HEK293 (cell line): ENCODE measurements at regions not wholly inside any gene's neighbourhood (a gene's known extent, or its start where the extent isn't known, plus 50 kb on each side); places are given as distances from the start of the nearest gene placed in this dataset.

Experiments used
- CTCF ChIA-PET: fragments of 350-600 bp; formaldehyde crosslinking; extraction: SDS; loops from one replicate; lab custom pipeline; 2021; ENCODE audit warnings: antibody characterized with exemption; lab: Yijun Ruan, JAX
- POLR2A ChIA-PET: fragments of 300-600 bp; formaldehyde crosslinking; extraction: SDS; loops from one replicate; lab custom pipeline; 2020; ENCODE audit warnings: antibody characterized with exemption, inconsistent platforms; lab: Yijun Ruan, JAX
- H3K27ac ChIP-seq: fragments of 200-500 bp; sonication (Bioruptor generic); 2 replicates; pipeline ENCODE4 v1.5.1; 2014; ENCODE audit warnings: low read depth, low read length, control low read depth, inconsistent platforms; ENCODE audit errors: extremely low read depth
- H3K36me3 ChIP-seq, 2 experiments: fragments of 200-500 bp in 1 of 2; sonication (Bioruptor generic) in 1 of 2; 1 replicate in 1 of 2; 2 replicates in 1 of 2; pipeline ENCODE4 v1.5.1; 2014 to 2017; ENCODE audit warnings: inconsistent platforms in 2 of 2, low read length in 2 of 2; ENCODE audit not compliant: control insufficient read depth in 2 of 2, insufficient read depth in 1 of 2
- H3K4me1 ChIP-seq: fragments of 200-500 bp; sonication (Bioruptor generic); 2 replicates; pipeline ENCODE4 v1.5.1; 2014; ENCODE audit warnings: mild to moderate bottlenecking, low read length, inconsistent platforms; ENCODE audit not compliant: control insufficient read depth, insufficient read depth
- H3K4me3 ChIP-seq: 2 replicates; pipeline ENCODE4 v1.5.1; 2011; ENCODE audit warnings: low read depth, mild to moderate bottlenecking, control low read depth, low read length, moderate library complexity
- H3K9me3 ChIP-seq: fragments of 200-500 bp; sonication (Bioruptor generic); 2 replicates; pipeline ENCODE4 v1.5.1; 2014; ENCODE audit warnings: low read depth, low read length, inconsistent platforms; ENCODE audit not compliant: control insufficient read depth, insufficient read depth
- GLI4 ChIP-seq: fragments of 450-650 bp; formaldehyde crosslinking; IDR thresholded peaks from 2 replicates; pipeline ENCODE4 v1.5.1; 2016; ENCODE audit warnings: missing biosample characterization, missing genetic modification characterization
- SALL2 ChIP-seq: fragments of 450-650 bp; formaldehyde crosslinking; IDR thresholded peaks from 2 replicates; pipeline ENCODE4 v1.5.0; 2017; ENCODE audit warnings: missing biosample characterization, mild to moderate bottlenecking, missing genetic modification characterization, borderline replicate concordance
- ZBTB48 ChIP-seq: fragments of 450-650 bp; formaldehyde crosslinking; IDR thresholded peaks from 2 replicates; pipeline ENCODE4 v1.5.1; 2016; ENCODE audit warnings: missing biosample characterization, missing genetic modification characterization
- ZNF114 ChIP-seq: fragments of 450-650 bp; formaldehyde crosslinking; IDR thresholded peaks from 2 replicates; pipeline ENCODE4 v1.5.0; 2017; ENCODE audit warnings: missing biosample characterization, missing genetic modification characterization
- ZNF140 ChIP-seq: fragments of 450-650 bp; formaldehyde crosslinking; IDR thresholded peaks from 2 replicates; pipeline ENCODE4 v1.5.1; 2016; ENCODE audit warnings: missing biosample characterization, missing genetic modification characterization
- ZNF184 ChIP-seq: fragments of 450-650 bp; IDR thresholded peaks from 2 replicates; pipeline ENCODE4 v1.5.1; 2018; ENCODE audit warnings: missing biosample characterization, mild to moderate bottlenecking, missing genetic modification characterization
- ZNF211 ChIP-seq: fragments of 450-650 bp; formaldehyde crosslinking; IDR thresholded peaks from 2 replicates; pipeline ENCODE4 v1.5.1; 2016; ENCODE audit warnings: low read depth, missing biosample characterization, missing genetic modification characterization
- ZNF248 ChIP-seq: fragments of 450-650 bp; formaldehyde crosslinking; IDR thresholded peaks from 2 replicates; pipeline ENCODE4 v1.5.1; 2017; ENCODE audit warnings: missing biosample characterization, missing genetic modification characterization
- ZNF274 ChIP-seq, 2 experiments: fragments of 200-500 bp in 1 of 2; fragments of 450-650 bp in 1 of 2; sonication (Bioruptor generic) in 1 of 2; formaldehyde crosslinking in 1 of 2; IDR thresholded peaks; 2 replicates each; pipeline versions ENCODE4 v1.5.1 to v1.6.1; 2014 to 2016; ENCODE audit warnings: borderline replicate concordance in 1 of 2, inconsistent platforms in 1 of 2, low read length in 1 of 2, missing biosample characterization in 1 of 2, missing genetic modification characterization in 1 of 2
- ZNF341 ChIP-seq: fragments of 450-650 bp; formaldehyde crosslinking; IDR thresholded peaks from 2 replicates; pipeline ENCODE4; 2016; ENCODE audit warnings: low read depth, missing biosample characterization, missing genetic modification characterization
- ZNF48 ChIP-seq: fragments of 450-650 bp; formaldehyde crosslinking; IDR thresholded peaks from 2 replicates; pipeline ENCODE4 v1.5.1; 2016; ENCODE audit warnings: missing biosample characterization, missing genetic modification characterization
- ZNF624 ChIP-seq: fragments of 450-650 bp; formaldehyde crosslinking; IDR thresholded peaks from 2 replicates; pipeline ENCODE4 v1.5.1; 2017; ENCODE audit warnings: missing biosample characterization, missing genetic modification characterization
- ZNF654 ChIP-seq: fragments of 450-650 bp; formaldehyde crosslinking; IDR thresholded peaks from 2 replicates; pipeline ENCODE4 v1.5.1; 2016; ENCODE audit warnings: low read depth, missing biosample characterization, missing genetic modification characterization
- ZSCAN23 ChIP-seq: fragments of 450-650 bp; formaldehyde crosslinking; IDR thresholded peaks from 2 replicates; pipeline ENCODE4 v1.5.1; 2016; ENCODE audit warnings: missing biosample characterization, missing genetic modification characterization
- ZXDB ChIP-seq: fragments of 450-650 bp; formaldehyde crosslinking; IDR thresholded peaks from 2 replicates; pipeline ENCODE4 v1.5.1; 2016; ENCODE audit warnings: missing biosample characterization, missing genetic modification characterization
- TF ChIP-seq, protein P1 (sequence below): fragments of 450-650 bp; formaldehyde crosslinking; optimal IDR thresholded peaks from 2 replicates; pipeline ENCODE3; 2016; ENCODE audit warnings: missing biosample characterization, mild to moderate bottlenecking, missing genetic modification characterization
- TF ChIP-seq, protein P2 (sequence below): fragments of 450-650 bp; formaldehyde crosslinking; IDR thresholded peaks from 2 replicates; pipeline ENCODE4 v1.5.1; 2017; ENCODE audit warnings: missing biosample characterization, mild to moderate bottlenecking, missing genetic modification characterization, moderate library complexity
- TF ChIP-seq, protein P3 (sequence below): fragments of 450-650 bp; formaldehyde crosslinking; IDR thresholded peaks from 2 replicates; pipeline ENCODE4 v1.5.1; 2016; ENCODE audit warnings: missing biosample characterization, missing genetic modification characterization, borderline replicate concordance
- TF ChIP-seq, protein P4 (sequence below): fragments of 450-650 bp; formaldehyde crosslinking; IDR thresholded peaks from 2 replicates; pipeline ENCODE4 v1.5.1; 2016; ENCODE audit warnings: missing biosample characterization, missing genetic modification characterization
- TF ChIP-seq, protein P5 (sequence below): fragments of 450-650 bp; formaldehyde crosslinking; IDR thresholded peaks from 2 replicates; pipeline ENCODE4 v1.5.1; 2017; ENCODE audit warnings: missing biosample characterization, missing genetic modification characterization

DNA sequence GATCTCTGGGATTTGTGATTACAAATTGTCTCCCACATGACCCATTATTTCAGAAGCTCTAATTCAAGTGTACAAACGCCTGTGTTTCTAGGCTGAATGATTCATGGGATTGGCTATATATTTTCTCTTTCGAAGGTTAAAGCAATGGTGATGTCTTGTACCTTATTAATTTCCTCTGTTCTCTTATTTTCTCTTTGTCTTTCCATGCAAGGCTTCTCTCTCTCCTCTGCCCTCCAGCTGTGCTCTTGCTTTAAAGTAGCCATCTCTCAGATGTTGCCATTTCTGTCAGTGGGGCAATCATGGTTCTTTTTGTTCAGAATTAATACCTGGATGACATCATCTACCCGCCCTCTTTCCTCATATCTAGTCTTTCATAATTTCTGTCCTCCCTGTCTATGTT lies 184.3 kb upstream of the ATP10B start:
- POLR2A ChIA-PET = no interaction called here

DNA sequence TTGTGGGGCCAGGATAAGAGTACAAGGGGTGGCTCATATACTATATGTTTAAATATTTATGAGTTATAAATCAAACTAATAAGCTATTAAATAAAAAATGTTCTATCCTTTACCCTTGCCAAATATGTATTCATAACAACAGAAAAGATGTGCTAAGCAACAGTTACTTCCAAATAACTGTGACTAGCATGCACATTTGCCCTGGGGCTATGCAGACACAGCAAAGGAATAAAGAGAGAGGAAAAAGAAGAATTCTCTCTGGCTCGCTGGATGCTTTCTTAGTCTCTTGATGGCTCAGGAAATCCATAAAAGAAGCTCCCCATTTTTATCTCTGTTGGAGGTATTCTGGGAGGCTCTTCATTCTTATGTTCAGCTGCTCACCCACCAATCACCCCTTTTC lies 182.4 kb upstream of the ATP10B start:
- Histone ChIP-seq H3K9me3 (no peaks in the 10 kb centered on the region), H3K36me3 (no peaks in the 10 kb centered on the region), H3K4me1 (no peaks in the 10 kb centered on the region), H3K4me3 (no peak overlapping the region), H3K27ac (no peak overlapping the region)
- TF ChIP-seq ZNF140 (no peak), ZNF248 (tag by site-specific recombination) (no peak), ZSCAN23 (no peak), ZBTB48 (tag by site-specific recombination) (no peak), ZNF624 (tag by site-specific recombination) (no peak), ZNF211 (no peak)
- TF ChIP-seq, protein P1, sequence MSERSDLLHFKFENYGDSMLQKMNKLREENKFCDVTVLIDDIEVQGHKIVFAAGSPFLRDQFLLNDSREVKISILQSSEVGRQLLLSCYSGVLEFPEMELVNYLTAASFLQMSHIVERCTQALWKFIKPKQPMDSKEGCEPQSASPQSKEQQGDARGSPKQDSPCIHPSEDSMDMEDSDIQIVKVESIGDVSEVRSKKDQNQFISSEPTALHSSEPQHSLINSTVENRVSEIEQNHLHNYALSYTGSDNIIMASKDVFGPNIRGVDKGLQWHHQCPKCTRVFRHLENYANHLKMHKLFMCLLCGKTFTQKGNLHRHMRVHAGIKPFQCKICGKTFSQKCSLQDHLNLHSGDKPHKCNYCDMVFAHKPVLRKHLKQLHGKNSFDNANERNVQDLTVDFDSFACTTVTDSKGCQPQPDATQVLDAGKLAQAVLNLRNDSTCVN = no peak
- TF ChIP-seq, protein P2, sequence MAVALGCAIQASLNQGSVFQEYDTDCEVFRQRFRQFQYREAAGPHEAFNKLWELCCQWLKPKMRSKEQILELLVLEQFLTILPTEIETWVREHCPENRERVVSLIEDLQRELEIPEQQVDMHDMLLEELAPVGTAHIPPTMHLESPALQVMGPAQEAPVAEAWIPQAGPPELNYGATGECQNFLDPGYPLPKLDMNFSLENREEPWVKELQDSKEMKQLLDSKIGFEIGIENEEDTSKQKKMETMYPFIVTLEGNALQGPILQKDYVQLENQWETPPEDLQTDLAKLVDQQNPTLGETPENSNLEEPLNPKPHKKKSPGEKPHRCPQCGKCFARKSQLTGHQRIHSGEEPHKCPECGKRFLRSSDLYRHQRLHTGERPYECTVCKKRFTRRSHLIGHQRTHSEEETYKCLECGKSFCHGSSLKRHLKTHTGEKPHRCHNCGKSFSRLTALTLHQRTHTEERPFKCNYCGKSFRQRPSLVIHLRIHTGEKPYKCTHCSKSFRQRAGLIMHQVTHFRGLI = no peak
- POLR2A ChIA-PET = no interaction called here
- CTCF ChIA-PET = no interaction called here

More for the DNA sequence above, 184.3 kb upstream of the ATP10B start:
- H3K4me1 ChIP-seq = no peaks in the 10 kb centered on the region
- no peak overlapping the region for H3K27ac ChIP-seq
- H3K9me3 ChIP-seq = no peaks in the 10 kb centered on the region
- no peaks in the 10 kb centered on the region for H3K36me3 ChIP-seq
- CTCF ChIA-PET = no interaction called here
- H3K4me3 ChIP-seq = no peak overlapping the region
- TF ChIP-seq SALL2 (tag by site-specific recombination) (no peak), ZNF274 (IDR thresholded peaks at IDR 0.05; ENCODE audit: low read length) (no peak), ZNF274 (tag by site-specific recombination; IDR thresholded peaks at IDR 0.05; ENCODE audit: borderline replicate concordance) (no peak), ZXDB (no peak), ZNF48 (tag by site-specific recombination) (no peak), ZNF654 (tag by site-specific recombination) (no peak), ZNF184 (tag by site-specific recombination) (no peak), ZNF114 (no peak), ZNF341 (tag by site-specific recombination) (no peak), GLI4 (tag by site-specific recombination) (no peak)
- TF ChIP-seq, protein P3, sequence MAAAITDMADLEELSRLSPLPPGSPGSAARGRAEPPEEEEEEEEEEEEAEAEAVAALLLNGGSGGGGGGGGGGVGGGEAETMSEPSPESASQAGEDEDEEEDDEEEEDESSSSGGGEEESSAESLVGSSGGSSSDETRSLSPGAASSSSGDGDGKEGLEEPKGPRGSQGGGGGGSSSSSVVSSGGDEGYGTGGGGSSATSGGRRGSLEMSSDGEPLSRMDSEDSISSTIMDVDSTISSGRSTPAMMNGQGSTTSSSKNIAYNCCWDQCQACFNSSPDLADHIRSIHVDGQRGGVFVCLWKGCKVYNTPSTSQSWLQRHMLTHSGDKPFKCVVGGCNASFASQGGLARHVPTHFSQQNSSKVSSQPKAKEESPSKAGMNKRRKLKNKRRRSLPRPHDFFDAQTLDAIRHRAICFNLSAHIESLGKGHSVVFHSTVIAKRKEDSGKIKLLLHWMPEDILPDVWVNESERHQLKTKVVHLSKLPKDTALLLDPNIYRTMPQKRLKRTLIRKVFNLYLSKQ (tag by site-specific recombination) = no peak
- TF ChIP-seq, protein P4, sequence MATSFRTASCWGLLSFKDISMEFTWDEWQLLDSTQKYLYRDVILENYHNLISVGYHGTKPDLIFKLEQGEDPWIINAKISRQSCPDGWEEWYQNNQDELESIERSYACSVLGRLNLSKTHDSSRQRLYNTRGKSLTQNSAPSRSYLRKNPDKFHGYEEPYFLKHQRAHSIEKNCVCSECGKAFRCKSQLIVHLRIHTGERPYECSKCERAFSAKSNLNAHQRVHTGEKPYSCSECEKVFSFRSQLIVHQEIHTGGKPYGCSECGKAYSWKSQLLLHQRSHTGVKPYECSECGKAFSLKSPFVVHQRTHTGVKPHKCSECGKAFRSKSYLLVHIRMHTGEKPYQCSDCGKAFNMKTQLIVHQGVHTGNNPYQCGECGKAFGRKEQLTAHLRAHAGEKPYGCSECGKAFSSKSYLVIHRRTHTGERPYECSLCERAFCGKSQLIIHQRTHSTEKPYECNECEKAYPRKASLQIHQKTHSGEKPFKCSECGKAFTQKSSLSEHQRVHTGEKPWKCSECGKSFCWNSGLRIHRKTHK = no peak
- TF ChIP-seq, protein P5, sequence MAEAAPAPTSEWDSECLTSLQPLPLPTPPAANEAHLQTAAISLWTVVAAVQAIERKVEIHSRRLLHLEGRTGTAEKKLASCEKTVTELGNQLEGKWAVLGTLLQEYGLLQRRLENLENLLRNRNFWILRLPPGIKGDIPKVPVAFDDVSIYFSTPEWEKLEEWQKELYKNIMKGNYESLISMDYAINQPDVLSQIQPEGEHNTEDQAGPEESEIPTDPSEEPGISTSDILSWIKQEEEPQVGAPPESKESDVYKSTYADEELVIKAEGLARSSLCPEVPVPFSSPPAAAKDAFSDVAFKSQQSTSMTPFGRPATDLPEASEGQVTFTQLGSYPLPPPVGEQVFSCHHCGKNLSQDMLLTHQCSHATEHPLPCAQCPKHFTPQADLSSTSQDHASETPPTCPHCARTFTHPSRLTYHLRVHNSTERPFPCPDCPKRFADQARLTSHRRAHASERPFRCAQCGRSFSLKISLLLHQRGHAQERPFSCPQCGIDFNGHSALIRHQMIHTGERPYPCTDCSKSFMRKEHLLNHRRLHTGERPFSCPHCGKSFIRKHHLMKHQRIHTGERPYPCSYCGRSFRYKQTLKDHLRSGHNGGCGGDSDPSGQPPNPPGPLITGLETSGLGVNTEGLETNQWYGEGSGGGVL (tag by site-specific recombination) = no peak
- TF ChIP-seq, all 188 proteins: peak for 0
